IPS DF 6.9 (cell line): ENCODE measurements at regions not wholly inside any gene's neighbourhood (a gene's known extent, or its start where the extent isn't known, plus 50 kb on each side); places are given as distances from the start of the nearest gene placed in this dataset.

Experiments used
- DNase-seq: peaks from one replicate; pipeline ENCODE4 v3.0.0-alpha.2; 2013; ENCODE audit warnings: low read depth, low spot score
- H3K27ac ChIP-seq: one replicate; pipeline ENCODE4 v1.5.1; 2013; ENCODE audit warnings: low read length, control low read depth
- H3K27me3 ChIP-seq: 2 replicates; pipeline ENCODE4 v1.6.1; 2013; ENCODE audit warnings: mild to moderate bottlenecking, low read length; ENCODE audit not compliant: control insufficient read depth, insufficient read depth
- H3K36me3 ChIP-seq: 2 replicates; pipeline ENCODE4 v1.6.1; 2013; ENCODE audit warnings: low read length; ENCODE audit not compliant: control insufficient read depth, insufficient read depth
- H3K4me1 ChIP-seq: 2 replicates; pipeline ENCODE4 v1.6.1; 2013; ENCODE audit warnings: low read length; ENCODE audit not compliant: control insufficient read depth, insufficient read depth
- H3K4me3 ChIP-seq: 2 replicates; pipeline ENCODE4 v1.5.1; 2013; ENCODE audit warnings: mild to moderate bottlenecking, low read length
- H3K9me3 ChIP-seq: 2 replicates; pipeline ENCODE4 v1.6.1; 2013; ENCODE audit warnings: low read length, inconsistent platforms; ENCODE audit not compliant: control insufficient read depth, insufficient read depth
- WGBS: extraction: QIAGEN DNeasy Blood & Tissue Kit; methylation state at CpG from one replicate; pipeline ENCODE4 v1.1.7; 2013; ENCODE audit warnings: mixed read lengths, missing lambda C conversion rate; ENCODE audit not compliant: insufficient read length, insufficient coverage; 5-methylcytosine and 5-hydroxymethylcytosine counted together

GRCh38 chr5:71969460-71969859, 137.8 kb upstream of the MAP1B start:
- no peaks in the 10 kb centered on the region for H3K4me1 ChIP-seq
- no peaks in the 10 kb centered on the region for H3K9me3 ChIP-seq
- DNase-seq = no peak
- no peaks in the 10 kb centered on the region for H3K27me3 ChIP-seq
- H3K27ac ChIP-seq = no peak overlapping the region
- WGBS = no CpG with 5 or more reads among the region's 2 CpGs
- H3K36me3 ChIP-seq = no peaks in the 10 kb centered on the region
- H3K4me3 ChIP-seq = no peak overlapping the region

- H3K4me3 ChIP-seq = no peak overlapping the region
- no peak for DNase-seq
- H3K9me3 ChIP-seq = no peaks in the 10 kb centered on the region
- H3K27ac ChIP-seq = no peak overlapping the region
- no peaks in the 10 kb centered on the region for H3K36me3 ChIP-seq
- H3K27me3 ChIP-seq = no peaks in the 10 kb centered on the region
- H3K4me1 ChIP-seq = no peaks in the 10 kb centered on the region
- WGBS = no CpG with 5 or more reads among the region's 2 CpGs
These were observed 135.4 kb upstream of the MAP1B start for GRCh38 chr5:71971862-71972261.

- no peaks in the 10 kb centered on the region for H3K4me1 ChIP-seq
- H3K36me3 ChIP-seq = no peaks in the 10 kb centered on the region
- H3K27ac ChIP-seq = no peak overlapping the region
- no peaks in the 10 kb centered on the region for H3K9me3 ChIP-seq
- no CpG with 5 or more reads among the region's 8 CpGs for WGBS
- no peak overlapping the region for H3K4me3 ChIP-seq
- no peaks in the 10 kb centered on the region for H3K27me3 ChIP-seq
- DNase-seq = no peak
These were observed 134.3 kb upstream of the MAP1B start for GRCh38 chr5:71972777-71973473.

GRCh38 chr5:71973563-71973962, 133.7 kb upstream of the MAP1B start:
- DNase-seq = no peak
- WGBS = no CpG with 5 or more reads among the region's 3 CpGs
- Histone ChIP-seq H3K27me3 (no peaks in the 10 kb centered on the region), H3K4me1 (no peaks in the 10 kb centered on the region), H3K9me3 (no peaks in the 10 kb centered on the region), H3K4me3 (no peak overlapping the region), H3K27ac (no peak overlapping the region), H3K36me3 (no peaks in the 10 kb centered on the region)

- Histone ChIP-seq H3K4me1 (no peaks in the 10 kb centered on the region), H3K27me3 (no peaks in the 10 kb centered on the region), H3K9me3 (no peaks in the 10 kb centered on the region), H3K4me3 (no peak overlapping the region), H3K27ac (no peak overlapping the region), H3K36me3 (no peaks in the 10 kb centered on the region)
- WGBS = no CpG with 5 or more reads among the region's 1 CpG
- DNase-seq = no peak
These were observed 133.1 kb upstream of the MAP1B start for GRCh38 chr5:71974165-71974564.

- Histone ChIP-seq H3K36me3 (no peaks in the 10 kb centered on the region), H3K4me3 (no peak overlapping the region), H3K27ac (no peak overlapping the region), H3K9me3 (no peaks in the 10 kb centered on the region), H3K4me1 (no peaks in the 10 kb centered on the region), H3K27me3 (no peaks in the 10 kb centered on the region)
- WGBS = no CpG with 5 or more reads among the region's 1 CpG
- DNase-seq = no peak
These were observed 132.7 kb upstream of the MAP1B start for GRCh38 chr5:71974622-71975021.

- WGBS = no CpG with 5 or more reads among the region's 3 CpGs
- Histone ChIP-seq H3K27ac (no peak overlapping the region), H3K36me3 (no peaks in the 10 kb centered on the region), H3K9me3 (no peaks in the 10 kb centered on the region), H3K4me3 (no peak overlapping the region), H3K4me1 (no peaks in the 10 kb centered on the region), H3K27me3 (no peaks in the 10 kb centered on the region)
- DNase-seq = no peak
These were observed 130.8 kb upstream of the MAP1B start for GRCh38 chr5:71976449-71976848.

- Histone ChIP-seq H3K4me1 (no peaks in the 10 kb centered on the region), H3K27me3 (no peaks in the 10 kb centered on the region), H3K27ac (no peak overlapping the region), H3K4me3 (no peak overlapping the region), H3K36me3 (no peaks in the 10 kb centered on the region), H3K9me3 (no peaks in the 10 kb centered on the region)
- no peak for DNase-seq
- no CpG with 5 or more reads among the region's 2 CpGs for WGBS
These were observed 130.0 kb upstream of the MAP1B start for GRCh38 chr5:71977311-71977710.

- no CpG with 5 or more reads among the region's 1 CpG for WGBS
- Histone ChIP-seq H3K27me3 (no peaks in the 10 kb centered on the region), H3K9me3 (no peaks in the 10 kb centered on the region), H3K4me3 (no peak overlapping the region), H3K27ac (no peak overlapping the region), H3K36me3 (no peaks in the 10 kb centered on the region), H3K4me1 (no peaks in the 10 kb centered on the region)
- DNase-seq = no peak
These were observed 129.1 kb upstream of the MAP1B start for GRCh38 chr5:71978216-71978615.

- H3K27ac ChIP-seq = no peak overlapping the region
- H3K4me1 ChIP-seq = no peaks in the 10 kb centered on the region
- no peak overlapping the region for H3K4me3 ChIP-seq
- WGBS = no CpG with 5 or more reads among the region's 2 CpGs
- DNase-seq = no peak
- no peaks in the 10 kb centered on the region for H3K9me3 ChIP-seq
- H3K27me3 ChIP-seq = no peaks in the 10 kb centered on the region
- no peaks in the 10 kb centered on the region for H3K36me3 ChIP-seq
These were observed 124.4 kb upstream of the MAP1B start for GRCh38 chr5:71982717-71983395.

- Histone ChIP-seq H3K27me3 (no peaks in the 10 kb centered on the region), H3K4me1 (no peaks in the 10 kb centered on the region), H3K27ac (no peak overlapping the region), H3K4me3 (no peak overlapping the region), H3K36me3 (no peaks in the 10 kb centered on the region), H3K9me3 (no peaks in the 10 kb centered on the region)
- DNase-seq = no peak
- WGBS = no CpG with 5 or more reads among the region's 2 CpGs
These were observed 121.2 kb upstream of the MAP1B start for GRCh38 chr5:71986101-71986500.
